Natural killer cell (primary cell): ENCODE measurements at regions not wholly inside any gene's neighbourhood (a gene's known extent, or its start where the extent isn't known, plus 50 kb on each side); places are given as distances from the start of the nearest gene placed in this dataset.

Source experiments
- ATAC-seq, 3 donors: fragments of 150-1000 bp in 2 of 3; fragments of 200-7000 bp in 1 of 3; cut with Tn5 transposase; 1 replicate in 1 of 3; 2 replicates in 2 of 3; pipeline ENCODE4 v1.10.0; 2021; ENCODE audit warnings: mild to moderate bottlenecking in 2 of 3, moderate library complexity in 2 of 3
- DNase-seq, 2 donors: peaks; one replicate each; pipeline versions ENCODE4 v3.0.0 to v3.0.0-alpha.2; 2013 to 2021; ENCODE audit warnings: mixed read lengths in 1 of 2
- H3K27ac ChIP-seq: one replicate; pipeline ENCODE4 v1.5.1; 2013; ENCODE audit warnings: mild to moderate bottlenecking, low read length
- H3K27me3 ChIP-seq: one replicate; pipeline ENCODE4 v1.6.1; 2013; ENCODE audit warnings: low read length; ENCODE audit not compliant: control insufficient read depth, insufficient read depth
- H3K36me3 ChIP-seq: one replicate; pipeline ENCODE4 v1.6.1; 2013; ENCODE audit warnings: low read length; ENCODE audit not compliant: control insufficient read depth, insufficient read depth
- H3K4me1 ChIP-seq: one replicate; pipeline ENCODE4 v1.6.1; 2013; ENCODE audit warnings: low read length; ENCODE audit not compliant: control insufficient read depth, insufficient read depth
- H3K4me3 ChIP-seq: one replicate; pipeline ENCODE4 v1.5.1; 2013; ENCODE audit warnings: low read length
- H3K9me3 ChIP-seq: one replicate; pipeline ENCODE4 v1.6.1; 2013; ENCODE audit warnings: low read length; ENCODE audit not compliant: control insufficient read depth, insufficient read depth
- H3K27ac Mint-ChIP-seq, 2 donors: one replicate each; pipeline ENCODE4 v1.8.0; 2022; ENCODE audit warnings: mild to moderate bottlenecking in 2 of 2, mixed read lengths in 2 of 2, moderate library complexity in 1 of 2
- H3K27me3 Mint-ChIP-seq, 2 donors: one replicate each; pipeline ENCODE4 v1.8.0; 2022; ENCODE audit warnings: low read depth in 2 of 2, mixed read lengths in 2 of 2
- H3K36me3 Mint-ChIP-seq: one replicate; pipeline ENCODE4 v1.8.0; 2022; ENCODE audit warnings: mixed read lengths
- H3K4me1 Mint-ChIP-seq, 2 donors: one replicate each; pipeline ENCODE4 v1.8.0; 2022; ENCODE audit warnings: mixed read lengths in 2 of 2
- H3K4me3 Mint-ChIP-seq: one replicate; pipeline ENCODE4 v1.8.0; 2022; ENCODE audit warnings: mild to moderate bottlenecking, moderate library complexity, mixed read lengths
- H3K9me3 Mint-ChIP-seq, 2 donors: one replicate each; pipeline ENCODE4 v1.8.0; 2022; ENCODE audit warnings: mixed read lengths in 2 of 2
- WGBS: methylation state at CpG from one replicate; pipeline ENCODE4 v1.1.7; 2013; ENCODE audit warnings: missing lambda C conversion rate; ENCODE audit not compliant: insufficient coverage; 5-methylcytosine and 5-hydroxymethylcytosine counted together
- intact Hi-C: fragments of 100-400 bp; cut with micrococcal nuclease; formaldehyde crosslinking; loops from one replicate; pipeline ENCODE4 v1.14.2; 2022
- TF ChIP-seq, protein P1 (sequence below): fragments of 200-600 bp; IDR thresholded peaks from one replicate; pipeline ENCODE4 v1.8.0; 2022; ENCODE audit warnings: antibody characterized with exemption

DNA sequence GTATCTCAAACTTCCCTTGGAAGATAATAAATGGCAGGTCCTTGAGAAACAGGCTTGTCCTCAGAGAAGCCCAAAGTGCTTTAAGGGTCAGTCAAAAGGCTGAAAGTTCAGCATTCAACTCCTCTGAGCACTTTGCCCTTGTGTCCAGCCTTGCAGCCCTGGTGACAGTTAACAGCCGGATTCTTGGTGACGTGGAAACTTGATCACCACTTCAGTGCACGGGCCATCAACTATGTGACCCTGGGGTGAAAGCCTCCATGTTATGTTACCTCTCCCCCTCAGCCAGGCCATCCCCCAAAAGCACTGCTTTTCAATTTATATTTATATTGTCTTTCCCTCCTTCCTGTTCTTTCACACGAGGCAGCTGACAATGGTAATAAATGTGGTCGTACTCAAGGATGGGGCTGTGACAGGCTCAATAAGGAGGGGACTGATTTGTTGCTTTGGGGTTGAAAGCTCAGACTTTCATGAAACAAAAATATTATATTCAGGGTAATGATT, 164.0 kb upstream of the NRP1 start:
- Mint-ChIP-seq H3K27me3 (peaks cover 6 to 58% of the 10 kb centered on the region in 2 donors), H3K4me1 (no peaks in the 10 kb centered on the region), H3K36me3 (no peaks in the 10 kb centered on the region), H3K27ac (no peak overlapping the region), H3K9me3 (no peaks in the 10 kb centered on the region), H3K4me3 (no peak overlapping the region)
- ATAC-seq (no peak), DNase-seq (no peak)
- Histone ChIP-seq H3K27ac (no peak overlapping the region), H3K9me3 (no peaks in the 10 kb centered on the region), H3K27me3 (no peaks in the 10 kb centered on the region), H3K36me3 (no peaks in the 10 kb centered on the region), H3K4me1 (no peaks in the 10 kb centered on the region), H3K4me3 (no peak overlapping the region)
- TF ChIP-seq, protein P1, sequence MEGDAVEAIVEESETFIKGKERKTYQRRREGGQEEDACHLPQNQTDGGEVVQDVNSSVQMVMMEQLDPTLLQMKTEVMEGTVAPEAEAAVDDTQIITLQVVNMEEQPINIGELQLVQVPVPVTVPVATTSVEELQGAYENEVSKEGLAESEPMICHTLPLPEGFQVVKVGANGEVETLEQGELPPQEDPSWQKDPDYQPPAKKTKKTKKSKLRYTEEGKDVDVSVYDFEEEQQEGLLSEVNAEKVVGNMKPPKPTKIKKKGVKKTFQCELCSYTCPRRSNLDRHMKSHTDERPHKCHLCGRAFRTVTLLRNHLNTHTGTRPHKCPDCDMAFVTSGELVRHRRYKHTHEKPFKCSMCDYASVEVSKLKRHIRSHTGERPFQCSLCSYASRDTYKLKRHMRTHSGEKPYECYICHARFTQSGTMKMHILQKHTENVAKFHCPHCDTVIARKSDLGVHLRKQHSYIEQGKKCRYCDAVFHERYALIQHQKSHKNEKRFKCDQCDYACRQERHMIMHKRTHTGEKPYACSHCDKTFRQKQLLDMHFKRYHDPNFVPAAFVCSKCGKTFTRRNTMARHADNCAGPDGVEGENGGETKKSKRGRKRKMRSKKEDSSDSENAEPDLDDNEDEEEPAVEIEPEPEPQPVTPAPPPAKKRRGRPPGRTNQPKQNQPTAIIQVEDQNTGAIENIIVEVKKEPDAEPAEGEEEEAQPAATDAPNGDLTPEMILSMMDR = no peak
- WGBS = 68% methylated on average over 5 of the region's 5 CpGs
- intact Hi-C loops = no loop called here

DNA sequence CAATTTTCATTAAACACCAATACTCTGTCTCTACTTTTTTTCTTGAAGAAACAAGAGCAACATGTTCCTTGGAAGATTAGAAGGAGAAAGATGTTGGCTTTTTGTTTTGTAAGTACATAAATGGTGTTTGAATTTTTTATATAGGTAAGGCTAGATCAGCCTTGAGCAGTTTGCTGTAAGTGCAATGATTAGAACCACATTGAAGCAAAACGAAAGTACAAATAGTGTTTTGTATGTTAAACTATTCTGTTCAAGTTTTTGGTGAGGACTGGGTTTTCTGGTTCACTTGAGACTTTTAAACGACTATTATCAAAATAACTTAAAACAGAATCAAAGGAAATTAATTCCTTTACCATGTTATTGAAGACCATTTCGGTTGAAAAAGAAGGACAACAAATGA, 162.9 kb upstream of the NRP1 start:
- TF ChIP-seq, protein P1 = no peak
- no peak for DNase-seq
- H3K4me1 Mint-ChIP-seq = no peaks in the 10 kb centered on the region

DNA sequence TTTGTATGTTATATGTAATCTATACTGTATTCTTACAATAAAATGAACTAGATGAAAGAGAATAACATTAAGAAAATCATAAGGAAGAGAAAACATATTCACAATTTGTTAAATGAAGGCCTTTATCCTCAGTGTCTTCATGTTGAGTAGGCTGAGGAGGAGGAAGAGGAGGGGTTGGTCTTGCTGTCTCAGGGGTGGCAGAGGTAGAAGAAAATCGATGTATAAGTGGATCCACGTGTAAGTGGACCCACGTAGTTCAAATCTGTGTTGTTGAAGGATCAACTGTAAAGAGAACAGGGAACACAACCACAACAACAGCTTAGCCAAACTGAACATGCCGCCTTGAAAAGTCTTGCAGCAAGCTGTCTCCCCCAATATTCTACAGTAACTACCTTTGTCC, 161.6 kb upstream of the NRP1 start:
- intact Hi-C loops = no loop called here
- Histone ChIP-seq H3K9me3 (no peaks in the 10 kb centered on the region), H3K27ac (no peak overlapping the region), H3K4me3 (no peak overlapping the region), H3K4me1 (no peaks in the 10 kb centered on the region), H3K27me3 (no peaks in the 10 kb centered on the region), H3K36me3 (no peaks in the 10 kb centered on the region)
- ATAC-seq (no peak), DNase-seq (no peak)
- H3K27ac Mint-ChIP-seq = no peak overlapping the region
- H3K4me1 Mint-ChIP-seq = no peaks in the 10 kb centered on the region
- H3K27me3 Mint-ChIP-seq = peaks cover 6 to 50% of the 10 kb centered on the region in 2 donors
- WGBS = 57% methylated on average over 4 of the region's 4 CpGs
- TF ChIP-seq, protein P1 = no peak
- H3K9me3 Mint-ChIP-seq = no peaks in the 10 kb centered on the region
- H3K4me3 Mint-ChIP-seq = no peak overlapping the region
- no peaks in the 10 kb centered on the region for H3K36me3 Mint-ChIP-seq

More for the DNA sequence above, 162.9 kb upstream of the NRP1 start:
- no peak overlapping the region for H3K4me3 ChIP-seq
- no peaks in the 10 kb centered on the region for H3K36me3 ChIP-seq
- Mint-ChIP-seq H3K9me3 (no peaks in the 10 kb centered on the region), H3K27me3 (peaks cover 6 to 53% of the 10 kb centered on the region in 2 donors), H3K36me3 (no peaks in the 10 kb centered on the region), H3K4me3 (no peak overlapping the region), H3K27ac (no peak overlapping the region)
- H3K27me3 ChIP-seq = no peaks in the 10 kb centered on the region
- no peaks in the 10 kb centered on the region for H3K4me1 ChIP-seq
- no peak for ATAC-seq
- no peak overlapping the region for H3K27ac ChIP-seq
- H3K9me3 ChIP-seq = no peaks in the 10 kb centered on the region
- intact Hi-C loops = no loop called here
- 83% methylated on average over 2 of the region's 3 CpGs for WGBS

DNA sequence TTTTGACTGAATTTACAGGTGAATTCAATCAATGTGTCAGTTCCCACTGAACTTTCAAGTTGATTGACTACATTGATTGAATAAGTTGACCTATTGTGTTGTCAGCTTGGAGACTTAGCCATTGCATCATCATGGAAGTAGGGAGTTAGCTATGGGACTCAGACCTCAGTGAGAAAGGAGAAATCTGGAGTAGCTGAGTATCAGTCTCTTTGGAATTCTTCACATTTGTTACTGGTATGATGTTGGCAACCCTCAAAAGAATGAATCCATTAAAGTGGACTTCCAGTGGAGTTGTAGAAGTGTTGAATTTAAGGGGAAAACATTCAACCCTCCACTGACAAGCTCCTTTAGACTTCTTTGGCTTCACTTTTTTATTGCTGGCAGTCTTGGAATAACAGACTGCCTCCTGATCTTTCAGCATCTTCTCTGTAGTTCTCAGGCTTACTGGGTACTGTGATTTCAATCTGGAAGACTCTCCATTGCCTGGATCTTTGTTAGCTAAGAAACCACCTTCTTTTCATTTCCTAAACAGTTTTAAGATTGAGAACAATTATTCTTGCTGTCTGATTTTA, 160.3 kb upstream of the NRP1 start:
- no peak for ATAC-seq
- DNase-seq = no peak
- H3K27me3 Mint-ChIP-seq = peaks cover 6 to 38% of the 10 kb centered on the region in 2 donors
- TF ChIP-seq, protein P1 = no peak
- H3K27ac ChIP-seq = no peak overlapping the region
- H3K4me1 Mint-ChIP-seq = no peaks in the 10 kb centered on the region
- H3K27me3 ChIP-seq = no peaks in the 10 kb centered on the region
- no peaks in the 10 kb centered on the region for H3K9me3 Mint-ChIP-seq
- no peaks in the 10 kb centered on the region for H3K36me3 ChIP-seq
- H3K4me3 ChIP-seq = no peak overlapping the region
- H3K4me1 ChIP-seq = no peaks in the 10 kb centered on the region
- H3K36me3 Mint-ChIP-seq = no peaks in the 10 kb centered on the region
- H3K4me3 Mint-ChIP-seq = no peak overlapping the region
- intact Hi-C loops = no loop called here
- no peaks in the 10 kb centered on the region for H3K9me3 ChIP-seq
- no peak overlapping the region for H3K27ac Mint-ChIP-seq
